SJCRH30 (cell line): ENCODE measurements at regions not wholly inside any gene's neighbourhood (a gene's known extent, or its start where the extent isn't known, plus 50 kb on each side); places are given as distances from the start of the nearest gene placed in this dataset.
"Not testable (repeated sequence)": the region's sequence is repeated elsewhere in the genome, so short reads cannot be mapped to it uniquely, and the experiment has no call there.

ENCODE experiments used
- DNase-seq, 2 experiments: peaks; one replicate each; pipeline ENCODE4 v3.0.0-alpha.2; 2015 to 2020
- H3K27ac ChIP-seq: fragments of 250-450 bp; sonication (Bioruptor Pico); 2 replicates; pipeline ENCODE4 v1.5.1; 2020; ENCODE audit warnings: mild to moderate bottlenecking, moderate library complexity
- H3K27me3 ChIP-seq: fragments of 250-450 bp; sonication (Bioruptor Pico); 2 replicates; pipeline ENCODE4 v1.5.1; 2020; ENCODE audit warnings: mild to moderate bottlenecking, moderate library complexity
- H3K36me3 ChIP-seq: fragments of 250-450 bp; sonication (Bioruptor Pico); 2 replicates; pipeline ENCODE4 v1.5.1; 2020; ENCODE audit warnings: mild to moderate bottlenecking, moderate library complexity
- H3K4me1 ChIP-seq: fragments of 250-450 bp; sonication (Bioruptor Pico); 2 replicates; pipeline ENCODE4 v1.5.1; 2020; ENCODE audit warnings: mild to moderate bottlenecking, moderate library complexity
- H3K4me3 ChIP-seq: fragments of 250-450 bp; sonication (Bioruptor Pico); 2 replicates; pipeline ENCODE4 v1.5.1; 2020; ENCODE audit warnings: mild to moderate bottlenecking, moderate library complexity
- H3K9me3 ChIP-seq: fragments of 250-450 bp; sonication (Bioruptor Pico); replicated peaks from 2 replicates; pipeline ENCODE4 v1.5.1; 2020; ENCODE audit warnings: mild to moderate bottlenecking, moderate library complexity

GRCh38 chr2:175606010-175606841 is 395.8 kb downstream of the LNPK start:
- H3K36me3 ChIP-seq: no peaks in the 10 kb centered on the region
- H3K4me1 ChIP-seq: peaks cover 9% of the 10 kb centered on the region
- H3K4me3 ChIP-seq: no peak overlapping the region
- H3K27ac ChIP-seq: no peak overlapping the region
- no peaks in the 10 kb centered on the region for H3K9me3 ChIP-seq
- no peaks in the 10 kb centered on the region for H3K27me3 ChIP-seq
- no peak for DNase-seq

- Histone ChIP-seq H3K27me3 (no peaks in the 10 kb centered on the region), H3K27ac (no peak overlapping the region), H3K9me3 (no peaks in the 10 kb centered on the region), H3K36me3 (no peaks in the 10 kb centered on the region), H3K4me3 (no peak overlapping the region), H3K4me1 (peaks cover 15% of the 10 kb centered on the region)
- no peak for DNase-seq
Observed at GRCh38 chr2:175605640-175606009, 396.4 kb downstream of the LNPK start.

GRCh38 chr2:175601969-175602368 is 400.1 kb downstream of the LNPK start:
- Histone ChIP-seq H3K27me3 (no peaks in the 10 kb centered on the region), H3K4me1 (peaks cover 26% of the 10 kb centered on the region), H3K27ac (no peak overlapping the region), H3K36me3 (no peaks in the 10 kb centered on the region), H3K9me3 (no peaks in the 10 kb centered on the region), H3K4me3 (no peak overlapping the region)
- no peak for DNase-seq

DNA sequence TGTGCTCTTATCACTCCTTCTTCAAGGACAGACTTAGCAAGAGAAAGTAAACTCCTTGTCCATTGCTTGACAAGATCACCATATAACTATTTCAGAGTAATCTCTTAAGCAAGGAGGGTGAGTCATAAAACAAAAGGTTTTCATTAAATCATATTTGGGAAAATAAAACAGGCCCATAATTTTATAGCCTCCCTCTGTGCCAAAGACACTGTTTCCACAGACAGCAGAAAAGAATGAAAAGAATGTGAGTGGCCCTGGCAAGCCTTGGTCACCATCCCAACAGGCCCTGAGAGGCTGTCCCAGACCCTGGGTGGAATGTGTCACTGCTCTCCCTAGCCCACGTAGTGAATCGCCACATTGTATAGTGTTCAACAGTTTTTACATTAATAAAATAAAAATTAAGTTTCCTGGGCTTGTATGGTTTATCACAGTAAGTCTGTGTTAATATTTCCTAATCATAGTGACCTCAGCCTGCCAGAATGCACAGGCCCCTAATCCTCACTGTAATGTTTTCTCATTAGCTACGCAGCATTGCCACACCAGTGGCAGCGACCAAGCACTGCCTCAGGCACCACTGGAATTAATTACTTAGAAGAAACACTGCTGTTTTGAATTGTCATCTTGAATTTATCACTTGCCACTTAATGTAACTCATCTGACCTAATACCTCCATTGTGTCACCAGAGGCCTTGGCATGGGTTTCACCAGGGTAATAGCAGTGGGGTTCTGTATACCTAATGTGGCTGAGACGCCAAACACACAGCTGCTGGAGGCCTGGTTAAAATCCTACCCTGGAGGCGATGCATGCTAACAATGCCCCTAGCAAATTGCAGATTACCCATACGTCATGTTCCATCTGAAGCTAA is 401.9 kb downstream of the LNPK start:
- peak overlapping the region; percentile 6; the same call in 1 of the 2 replicates for H3K4me3 ChIP-seq
- H3K9me3 ChIP-seq: no peaks in the 10 kb centered on the region
- H3K36me3 ChIP-seq: no peaks in the 10 kb centered on the region
- no peaks in the 10 kb centered on the region for H3K27me3 ChIP-seq
- DNase-seq: peak; percentile 83 to 89
- peak overlapping the region; percentile 87 for H3K27ac ChIP-seq
- H3K4me1 ChIP-seq: peaks cover 26% of the 10 kb centered on the region

- Histone ChIP-seq H3K4me1 (peaks cover 26% of the 10 kb centered on the region), H3K36me3 (no peaks in the 10 kb centered on the region), H3K27me3 (no peaks in the 10 kb centered on the region), H3K4me3 (no peak overlapping the region), H3K27ac (no peak overlapping the region), H3K9me3 (no peaks in the 10 kb centered on the region)
- DNase-seq: no peak
Observed at GRCh38 chr2:175597286-175597685, 404.8 kb downstream of the LNPK start.

- DNase-seq: no peak
- Histone ChIP-seq H3K4me3 (no peak overlapping the region), H3K4me1 (peaks cover 10% of the 10 kb centered on the region), H3K9me3 (no peaks in the 10 kb centered on the region), H3K27me3 (no peaks in the 10 kb centered on the region), H3K27ac (no peak overlapping the region), H3K36me3 (no peaks in the 10 kb centered on the region)
Observed at GRCh38 chr2:175595139-175595538, 406.9 kb downstream of the LNPK start.

GRCh38 chr2:175593686-175594525 is 408.2 kb downstream of the LNPK start:
- H3K4me1 ChIP-seq, H3K36me3 ChIP-seq, H3K27ac ChIP-seq, H3K27me3 ChIP-seq, H3K4me3 ChIP-seq, H3K9me3 ChIP-seq, DNase-seq: not testable (repeated sequence)

- H3K27ac ChIP-seq, DNase-seq, H3K4me1 ChIP-seq, H3K9me3 ChIP-seq, H3K4me3 ChIP-seq, H3K36me3 ChIP-seq, H3K27me3 ChIP-seq: not testable (repeated sequence)
Observed at GRCh38 chr2:175588213-175588612, 406.7 kb upstream of the ATP5MC3 start.

GRCh38 chr2:175585496-175585895 is 404.0 kb upstream of the ATP5MC3 start:
- Histone ChIP-seq H3K27me3 (no peaks in the 10 kb centered on the region), H3K4me1 (no peaks in the 10 kb centered on the region), H3K9me3 (no peaks in the 10 kb centered on the region), H3K36me3 (no peaks in the 10 kb centered on the region), H3K4me3 (no peak overlapping the region), H3K27ac (no peak overlapping the region)
- no peak for DNase-seq

DNA sequence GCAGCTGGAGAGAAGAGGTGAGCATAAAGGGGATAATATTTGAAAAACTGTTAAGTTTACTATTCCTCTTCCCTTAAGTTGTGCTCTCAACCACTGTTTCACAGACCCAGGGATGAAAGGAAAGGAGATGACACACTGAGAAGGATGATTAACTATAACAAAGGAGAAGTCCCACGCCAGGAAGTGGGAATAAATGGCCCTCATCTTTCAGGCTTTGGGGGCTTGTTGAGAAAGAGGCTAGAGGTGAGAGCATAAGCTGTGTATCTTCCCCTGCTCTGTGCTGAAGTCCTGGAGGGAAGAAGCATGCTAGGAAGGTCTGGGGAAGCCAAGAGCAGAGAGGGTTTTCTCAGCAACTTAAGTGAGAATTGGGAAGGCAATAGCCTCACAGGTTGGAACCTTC is 399.1 kb upstream of the ATP5MC3 start:
- Histone ChIP-seq H3K27ac (no peak overlapping the region), H3K27me3 (no peaks in the 10 kb centered on the region), H3K4me1 (peaks cover 9% of the 10 kb centered on the region; the same call in 1 of the 2 replicates), H3K4me3 (no peak overlapping the region), H3K36me3 (no peaks in the 10 kb centered on the region), H3K9me3 (no peaks in the 10 kb centered on the region)
- DNase-seq: no peak

GRCh38 chr2:175579646-175580045 is 398.1 kb upstream of the ATP5MC3 start:
- Histone ChIP-seq H3K9me3 (no peaks in the 10 kb centered on the region), H3K36me3 (no peaks in the 10 kb centered on the region), H3K27ac (no peak overlapping the region), H3K27me3 (no peaks in the 10 kb centered on the region), H3K4me1 (peaks cover 9% of the 10 kb centered on the region; the same call in 1 of the 2 replicates), H3K4me3 (no peak overlapping the region)
- no peak for DNase-seq

DNA sequence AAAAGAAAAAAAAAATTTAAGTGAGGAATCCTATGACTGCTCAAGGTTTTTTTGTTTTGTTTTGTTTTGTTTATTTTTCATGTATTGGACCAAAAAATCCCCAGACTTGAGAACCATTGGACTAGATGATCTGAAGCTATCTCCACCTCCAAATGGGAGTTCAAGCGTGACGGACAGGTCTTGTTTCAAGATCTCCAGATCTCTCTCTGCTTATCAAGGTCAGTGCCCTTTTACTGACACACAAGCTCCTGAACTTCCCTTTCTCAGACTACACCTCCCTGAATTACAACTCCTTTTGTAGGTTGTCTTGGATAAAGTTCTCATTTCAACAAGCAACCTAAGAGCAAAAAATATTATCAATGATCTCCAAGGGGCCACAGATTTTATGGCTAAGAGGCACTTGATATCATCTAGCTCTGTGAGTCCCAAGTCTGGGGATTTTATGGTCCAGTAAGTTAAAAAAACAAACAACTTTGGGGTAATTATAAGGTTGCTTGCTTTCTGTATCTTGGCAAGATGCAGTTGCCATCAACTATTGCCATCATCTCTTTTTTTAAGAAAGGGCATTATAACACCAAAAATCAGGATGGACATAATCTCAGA is 396.0 kb upstream of the ATP5MC3 start:
- H3K36me3 ChIP-seq: no peaks in the 10 kb centered on the region
- peaks cover 9% of the 10 kb centered on the region; the same call in 1 of the 2 replicates for H3K4me1 ChIP-seq
- H3K27ac ChIP-seq: no peak overlapping the region
- no peaks in the 10 kb centered on the region for H3K9me3 ChIP-seq
- no peak overlapping the region for H3K4me3 ChIP-seq
- no peaks in the 10 kb centered on the region for H3K27me3 ChIP-seq
- DNase-seq: peak in 1 of 2 experiments; percentile 19

DNA sequence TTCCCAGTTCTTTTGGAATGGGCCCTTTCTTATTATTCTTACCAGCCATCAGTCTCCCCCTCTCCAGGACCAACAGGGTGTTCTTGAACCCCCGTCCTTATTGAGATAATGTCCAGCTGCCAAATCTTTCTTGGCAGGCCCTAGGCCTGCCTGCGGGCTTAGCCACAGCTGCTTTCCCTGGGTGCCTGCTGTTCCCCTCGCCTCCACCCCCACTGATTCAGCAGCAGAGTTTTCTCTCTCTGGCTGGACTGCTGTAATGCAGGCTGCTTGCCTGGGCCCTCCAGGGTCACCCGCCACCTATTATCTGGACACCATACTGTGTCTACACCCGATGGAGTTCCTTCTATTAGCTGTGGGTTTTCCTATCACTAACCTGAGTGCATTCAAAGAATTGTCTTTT is 395.4 kb upstream of the ATP5MC3 start:
- DNase-seq: peak; percentile 58 to 62
- H3K4me3 ChIP-seq: no peak overlapping the region

DNA sequence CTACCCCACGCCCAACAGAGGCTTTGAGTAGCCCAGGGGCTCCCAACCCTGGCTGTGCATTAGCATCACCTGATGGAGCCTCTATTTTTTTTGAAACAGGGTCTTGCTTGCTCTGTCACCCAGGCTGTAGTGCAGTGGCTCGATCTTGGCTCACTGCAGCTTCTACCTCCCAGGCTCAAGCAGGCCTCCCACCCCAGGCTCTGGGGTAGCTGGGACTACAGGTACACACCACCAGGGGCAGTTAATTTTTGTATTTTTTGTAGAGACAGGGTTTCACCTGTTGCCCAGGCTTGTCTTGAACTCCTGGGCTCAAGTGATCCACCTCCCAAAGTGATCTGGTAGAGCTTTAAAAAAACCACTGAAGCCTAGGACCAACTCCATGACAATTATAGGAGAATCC is 394.8 kb upstream of the ATP5MC3 start:
- H3K27me3 ChIP-seq: no peaks in the 10 kb centered on the region
- H3K4me3 ChIP-seq: no peak overlapping the region
- H3K27ac ChIP-seq: no peak overlapping the region
- H3K9me3 ChIP-seq: no peaks in the 10 kb centered on the region; the same call in 1 of the 2 replicates
- no peak for DNase-seq
- no peaks in the 10 kb centered on the region for H3K36me3 ChIP-seq
- peaks cover 9% of the 10 kb centered on the region; the same call in 1 of the 2 replicates for H3K4me1 ChIP-seq

More for the DNA sequence above, 395.4 kb upstream of the ATP5MC3 start:
- H3K27me3 ChIP-seq: no peaks in the 10 kb centered on the region
- H3K36me3 ChIP-seq: no peaks in the 10 kb centered on the region
- H3K27ac ChIP-seq: no peak overlapping the region
- peaks cover 9% of the 10 kb centered on the region; the same call in 1 of the 2 replicates for H3K4me1 ChIP-seq
- H3K9me3 ChIP-seq: no peaks in the 10 kb centered on the region
